IPS-NIHi7 (cell line): ENCODE measurements at regions not wholly inside any gene's neighbourhood (a gene's known extent, or its start where the extent isn't known, plus 50 kb on each side); places are given as distances from the start of the nearest gene placed in this dataset.
"Not testable (repeated sequence)": the region's sequence is repeated elsewhere in the genome, so short reads cannot be mapped to it uniquely, and the experiment has no call there.

Source experiments
- DNase-seq: peaks from one replicate; pipeline ENCODE4 v3.0.0; 2012; ENCODE audit warnings: mixed read lengths; ENCODE audit errors: extremely low spot score

DNA sequence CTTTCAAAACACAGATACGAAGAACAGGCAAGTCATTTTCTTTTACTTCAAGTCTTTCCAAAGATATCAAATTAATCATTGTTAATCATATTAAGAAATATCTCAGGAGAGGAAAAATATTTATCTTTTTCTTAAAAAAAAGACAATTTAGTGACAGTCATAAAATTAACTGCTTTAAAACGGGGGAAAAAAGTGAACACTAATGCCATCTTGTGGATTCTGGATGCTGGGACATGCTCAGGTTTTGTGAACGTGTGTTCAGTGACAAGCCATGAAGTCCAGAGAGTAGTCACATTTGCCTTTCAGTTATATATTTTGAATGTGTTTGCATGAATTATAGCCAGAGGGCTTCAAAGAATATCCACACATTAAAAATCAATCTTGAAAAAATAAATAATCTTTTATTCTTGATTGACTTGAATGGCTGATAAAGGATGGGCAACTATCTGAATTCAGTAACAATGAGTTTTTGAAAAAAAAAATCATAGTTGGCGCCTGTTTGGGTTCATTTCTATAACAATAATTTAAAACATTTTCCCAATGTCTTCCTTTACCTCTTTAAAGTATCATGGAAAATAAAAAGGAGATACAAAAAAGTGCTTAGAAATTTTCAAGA is 74.7 kb upstream of the NOX3 start:
- peak; percentile 25 for DNase-seq

DNA sequence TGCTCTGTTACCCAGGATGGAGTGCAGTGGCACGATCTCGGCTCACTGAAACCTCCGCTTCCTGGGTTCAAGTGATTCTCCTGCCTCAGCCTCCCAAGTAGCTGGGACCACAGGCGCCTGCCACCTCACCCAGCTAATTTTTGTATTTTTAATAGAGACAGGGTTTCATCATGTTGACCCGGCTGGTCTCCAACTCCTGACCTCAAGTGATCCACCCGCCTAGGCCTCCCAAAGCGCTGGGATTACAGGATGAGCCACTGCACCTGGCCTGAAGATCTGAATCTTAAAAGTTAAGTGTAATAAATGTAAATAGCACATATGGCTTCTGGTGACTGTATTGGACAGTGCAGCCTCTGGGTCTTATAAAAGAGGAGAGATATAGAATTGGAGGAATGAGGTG is 74.2 kb upstream of the NOX3 start:
- not testable (repeated sequence) for DNase-seq

- DNase-seq = no peak
These were observed 73.4 kb upstream of the NOX3 start for GRCh38 chr6:155528982-155529453.

GRCh38 chr6:155528335-155528734 is 72.7 kb upstream of the NOX3 start:
- no peak for DNase-seq

GRCh38 chr6:155527443-155527842 is 71.8 kb upstream of the NOX3 start:
- no peak for DNase-seq

DNA sequence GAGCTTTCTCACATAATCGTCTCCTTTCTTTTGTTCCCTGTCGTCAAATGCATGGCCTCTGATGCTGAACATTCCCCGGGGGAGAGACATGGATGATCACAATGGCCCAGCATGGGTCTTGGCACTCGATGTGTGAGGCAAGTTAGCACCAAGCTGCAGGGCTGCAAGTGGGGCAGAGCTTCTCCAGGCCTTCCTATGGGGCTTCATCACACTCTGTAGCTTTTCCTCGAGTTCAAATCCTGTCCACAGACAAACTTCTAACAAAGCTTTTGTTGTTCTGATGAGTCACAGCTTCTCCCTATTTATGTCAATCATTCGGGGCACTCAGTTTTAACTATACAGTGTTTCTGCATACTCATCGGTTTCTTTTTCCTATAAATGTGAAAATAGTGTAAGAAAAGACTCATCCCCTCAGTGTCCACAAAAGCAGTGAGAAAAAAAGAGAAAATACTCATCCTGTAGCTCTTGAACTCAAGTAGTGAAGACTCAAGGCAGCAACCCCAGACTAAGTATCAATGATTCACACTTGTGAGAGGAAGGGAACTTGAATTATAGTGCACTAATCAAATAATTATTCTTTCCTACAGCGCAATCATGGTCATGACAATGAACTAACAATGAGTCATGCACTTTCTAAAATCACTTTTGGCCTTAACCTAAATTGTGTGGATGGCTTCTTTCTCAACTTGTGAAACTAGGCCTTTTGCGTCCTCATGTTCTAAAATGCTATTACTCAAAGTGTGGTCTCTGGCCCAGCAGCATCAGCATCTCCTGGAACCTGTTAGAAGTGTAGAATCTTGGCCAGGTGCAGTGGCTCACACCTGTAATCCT is 68.4 kb upstream of the NOX3 start:
- peak; percentile 51 for DNase-seq

GRCh38 chr6:155521719-155522118 is 66.1 kb upstream of the NOX3 start:
- no peak for DNase-seq

DNA sequence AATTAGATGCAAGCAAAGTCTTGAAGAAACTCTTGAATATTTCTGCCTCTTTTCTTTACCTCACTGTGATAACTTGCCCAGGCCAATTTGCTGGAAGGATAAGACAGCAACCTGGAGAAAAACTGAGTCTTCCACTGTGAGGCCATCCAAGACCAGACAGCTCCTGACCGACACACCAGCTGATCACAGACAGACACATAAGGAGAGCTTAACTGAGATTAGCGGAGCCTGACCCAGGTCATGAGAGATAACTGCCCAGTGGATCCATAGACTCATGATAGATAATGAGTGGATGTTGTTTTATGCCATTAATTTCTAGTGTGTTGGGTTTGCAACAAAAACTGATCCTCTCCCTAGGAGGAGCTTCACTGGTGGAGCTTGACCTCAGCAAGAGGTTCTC is 64.4 kb upstream of the NOX3 start:
- DNase-seq = no peak

- no peak for DNase-seq
These were observed 63.6 kb upstream of the NOX3 start for GRCh38 chr6:155519176-155519738.

- DNase-seq = no peak
These were observed 61.7 kb upstream of the NOX3 start for GRCh38 chr6:155517294-155517693.

- no peak for DNase-seq
These were observed 55.2 kb upstream of the NOX3 start for GRCh38 chr6:155510879-155511278.

- no peak for DNase-seq
These were observed 54.3 kb upstream of the NOX3 start for GRCh38 chr6:155509743-155510475.

DNA sequence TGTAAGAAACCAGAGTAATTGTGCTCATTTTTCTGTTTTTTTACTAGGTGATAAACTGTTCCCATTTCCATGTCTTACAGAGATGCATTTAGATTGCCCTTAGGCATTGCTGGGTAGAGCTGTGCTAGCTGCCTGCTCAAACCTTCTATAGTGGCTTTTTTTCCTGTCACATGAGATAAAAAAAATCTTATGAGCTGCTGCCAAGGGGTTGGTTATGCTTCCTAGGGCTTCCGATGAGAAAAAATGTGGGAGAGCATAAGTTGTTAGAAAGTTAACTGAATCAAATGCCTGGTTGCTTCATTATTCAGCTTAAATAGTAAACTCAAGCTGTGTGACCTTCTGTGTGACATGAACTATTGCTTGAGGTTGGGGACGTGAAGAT is 50.0 kb upstream of the NOX3 start:
- no peak for DNase-seq
